Type B pancreatic cell (in vitro differentiated cells): ENCODE measurements at regions not wholly inside any gene's neighbourhood (a gene's known extent, or its start where the extent isn't known, plus 50 kb on each side); places are given as distances from the start of the nearest gene placed in this dataset.
A peak's percentile ranks its signal among the peaks of the same experiment; 100 is the strongest.

ENCODE experiments used
- DNase-seq: peaks from one replicate; pipeline ENCODE4 v3.0.0; 2021; ENCODE audit warnings: mixed read lengths; ENCODE audit not compliant: unreplicated experiment; ENCODE audit errors: extremely low spot score
- H3K27ac Mint-ChIP-seq: 2 replicates; pipeline ENCODE4 v1.8.0; 2021; ENCODE audit warnings: mild to moderate bottlenecking, mixed read lengths
- H3K27me3 Mint-ChIP-seq: 2 replicates; pipeline ENCODE4 v1.8.0; 2021; ENCODE audit warnings: mixed read lengths
- H3K36me3 Mint-ChIP-seq: 2 replicates; pipeline ENCODE4 v1.8.0; 2021; ENCODE audit warnings: mixed read lengths
- H3K4me1 Mint-ChIP-seq: one replicate; pipeline ENCODE4 v1.8.0; 2021; ENCODE audit warnings: mixed read lengths; ENCODE audit not compliant: unreplicated experiment
- H3K4me3 Mint-ChIP-seq: 2 replicates; pipeline ENCODE4 v1.8.0; 2021; ENCODE audit warnings: mild to moderate bottlenecking, mixed read lengths
- H3K9me3 Mint-ChIP-seq: 2 replicates; pipeline ENCODE4 v1.8.0; 2021; ENCODE audit warnings: mixed read lengths
- CTCF ChIP-seq: fragments of 200-600 bp; sonication (generic); conservative IDR thresholded peaks from 2 replicates; pipeline ENCODE4 v1.5.0; 2021; ENCODE audit warnings: antibody characterized with exemption, mild to moderate bottlenecking

DNA sequence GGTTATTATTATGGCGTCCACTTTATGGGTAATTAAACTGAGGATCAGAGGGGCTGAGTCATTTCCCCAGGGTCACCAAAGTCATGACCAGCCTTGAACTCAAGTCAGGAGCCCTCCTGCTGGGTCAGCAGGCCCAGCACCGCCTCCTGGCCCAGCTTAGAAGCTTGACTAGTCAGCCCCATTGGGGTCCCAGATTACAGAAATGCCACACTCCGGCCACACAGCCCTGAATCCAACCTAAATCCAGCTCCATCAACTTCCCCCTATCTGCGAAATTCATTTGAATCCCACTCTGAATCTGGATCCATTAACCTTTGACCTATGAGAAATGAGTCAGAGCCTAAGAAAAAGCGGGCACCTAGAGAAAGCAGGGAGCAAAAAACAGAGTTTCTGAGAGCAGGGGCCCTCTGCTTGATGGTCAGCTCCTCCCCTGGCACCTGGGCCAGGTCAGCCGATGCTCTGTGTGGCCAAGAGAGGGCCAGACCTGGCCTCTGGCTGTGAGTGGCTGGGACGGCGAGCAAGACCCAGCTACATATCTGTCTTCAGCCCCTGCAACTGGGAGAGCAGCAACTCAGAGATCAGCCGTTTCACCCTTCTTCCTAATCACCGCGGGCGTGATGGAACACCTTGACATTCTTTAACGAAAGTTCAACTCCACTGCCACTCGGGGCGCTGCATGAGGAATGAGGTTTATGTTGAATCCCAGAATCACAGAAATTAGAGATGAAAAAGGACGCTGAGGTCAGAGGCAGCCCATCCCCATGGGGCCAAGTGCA is 196.1 kb downstream of the TRIM29 start:
- H3K27ac Mint-ChIP-seq, result no peak overlapping the region
- H3K36me3 Mint-ChIP-seq, result no peaks in the 10 kb centered on the region

GRCh38 chr11:119941171-119941570 is 196.7 kb downstream of the TRIM29 start:
- peaks cover 10% of the 10 kb centered on the region for H3K4me1 Mint-ChIP-seq
- no peak overlapping the region for H3K4me3 Mint-ChIP-seq
- DNase-seq, result no peak
- H3K27ac Mint-ChIP-seq, result no peak overlapping the region
- peaks cover 17% of the 10 kb centered on the region for H3K27me3 Mint-ChIP-seq
- no peaks in the 10 kb centered on the region for H3K36me3 Mint-ChIP-seq
- no peak for TF ChIP-seq CTCF
- H3K9me3 Mint-ChIP-seq, result no peaks in the 10 kb centered on the region

More for the DNA sequence above, 196.1 kb downstream of the TRIM29 start:
- DNase-seq, result no peak
- Mint-ChIP-seq H3K27me3 (peaks cover 20% of the 10 kb centered on the region), H3K4me1 (peaks cover 10% of the 10 kb centered on the region), H3K9me3 (no peaks in the 10 kb centered on the region), H3K4me3 (no peak overlapping the region)
- TF ChIP-seq CTCF, result peak; percentile 33

GRCh38 chr11:119940401-119940976 is 197.4 kb downstream of the TRIM29 start:
- peaks cover 10% of the 10 kb centered on the region for H3K4me1 Mint-ChIP-seq
- H3K27me3 Mint-ChIP-seq, result peaks cover 17% of the 10 kb centered on the region
- no peak overlapping the region for H3K4me3 Mint-ChIP-seq
- H3K36me3 Mint-ChIP-seq, result no peaks in the 10 kb centered on the region
- H3K9me3 Mint-ChIP-seq, result no peaks in the 10 kb centered on the region
- TF ChIP-seq CTCF, result no peak
- DNase-seq, result no peak
- no peak overlapping the region for H3K27ac Mint-ChIP-seq

DNA sequence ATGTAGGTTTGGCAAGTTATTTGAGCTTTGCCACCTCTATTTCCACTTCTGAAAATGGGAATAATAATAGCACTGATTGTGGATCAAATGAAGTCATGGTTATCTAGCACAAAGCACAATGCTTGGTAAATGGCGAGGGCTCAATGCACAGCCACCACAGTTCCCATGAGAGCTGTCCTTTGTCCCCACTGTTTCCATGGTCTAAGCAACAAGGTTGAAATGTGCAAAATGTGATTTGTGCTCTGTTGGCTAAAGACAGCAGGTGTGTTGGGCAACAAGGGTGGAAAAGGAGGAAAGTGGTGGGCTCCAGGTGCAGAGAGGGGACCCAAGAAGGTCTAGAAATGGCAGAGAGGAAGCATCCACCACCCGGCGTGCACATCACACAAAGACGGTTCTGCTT is 200.5 kb downstream of the TRIM29 start:
- no peak for DNase-seq
- no peak overlapping the region for H3K27ac Mint-ChIP-seq
- no peak overlapping the region for H3K4me3 Mint-ChIP-seq
- H3K27me3 Mint-ChIP-seq, result peaks cover 35% of the 10 kb centered on the region
- TF ChIP-seq CTCF, result no peak
- peaks cover 9% of the 10 kb centered on the region for H3K4me1 Mint-ChIP-seq
- no peaks in the 10 kb centered on the region for H3K36me3 Mint-ChIP-seq
- H3K9me3 Mint-ChIP-seq, result no peaks in the 10 kb centered on the region

DNA sequence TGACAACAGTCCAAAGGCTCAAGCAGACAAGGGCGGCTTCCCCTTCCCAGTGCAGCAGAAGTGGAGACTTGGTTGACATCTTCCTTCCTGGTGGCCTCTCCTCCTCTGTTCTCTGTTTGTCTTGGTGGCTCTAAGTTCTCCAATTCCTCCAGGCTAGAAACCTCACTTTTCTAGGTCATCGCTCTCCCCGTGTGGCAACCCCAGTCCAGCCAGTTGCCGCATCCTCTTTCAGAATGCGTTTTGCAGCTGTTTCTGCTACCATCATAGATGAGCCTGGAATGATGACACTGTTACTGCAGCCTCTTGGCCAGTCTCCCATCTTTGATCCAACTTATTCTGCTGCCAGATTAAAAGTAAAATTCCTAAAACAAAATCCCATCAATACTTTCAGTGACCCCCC is 201.5 kb downstream of the TRIM29 start:
- no peaks in the 10 kb centered on the region for H3K36me3 Mint-ChIP-seq
- no peak overlapping the region for H3K4me3 Mint-ChIP-seq
- DNase-seq, result no peak
- TF ChIP-seq CTCF, result no peak
- peaks cover 36% of the 10 kb centered on the region for H3K27me3 Mint-ChIP-seq
- no peaks in the 10 kb centered on the region for H3K9me3 Mint-ChIP-seq
- H3K4me1 Mint-ChIP-seq, result no peaks in the 10 kb centered on the region
- no peak overlapping the region for H3K27ac Mint-ChIP-seq
